Gastrocnemius medialis (tissue), 4 donors: ENCODE measurements at regions not wholly inside any gene's neighbourhood (a gene's known extent, or its start where the extent isn't known, plus 50 kb on each side); places are given as distances from the start of the nearest gene placed in this dataset.

Experiments
- CTCF ChIP-seq, 5 experiments: fragments of 450-650 bp in 3 of 5; fragments of 200-600 bp in 2 of 5; sonication (generic) in 2 of 5; IDR thresholded peaks in 4 of 5; conservative IDR thresholded peaks in 1 of 5; 1 replicate in 4 of 5; 2 replicates in 1 of 5; pipeline ENCODE4 v1.5.1; 2016 to 2019; ENCODE audit warnings: antibody characterized with exemption in 5 of 5, mild to moderate bottlenecking in 3 of 5, moderate library complexity in 3 of 5
- POLR2A ChIP-seq, 2 donors: fragments of 450-650 bp; IDR thresholded peaks; one replicate each; pipeline ENCODE4 v1.6.1; 2017; ENCODE audit warnings: antibody characterized with exemption in 2 of 2, mild to moderate bottlenecking in 2 of 2, moderate library complexity in 2 of 2

- TF ChIP-seq POLR2A (IDR thresholded peaks at IDR 0.05) = no peak
- no peak for TF ChIP-seq CTCF (IDR thresholded peaks at IDR 0.05 in 4 of 5, conservative IDR thresholded peaks at IDR 0.05 in 1 of 5)
Measured at GRCh38 chr9:119844431-119844830, 475.2 kb upstream of the BRINP1 start.
